ENCODE measurements at regions not wholly inside any gene's neighbourhood (a gene's known extent, or its start where the extent isn't known, plus 50 kb on each side); places are given as distances from the start of the nearest gene placed in this dataset.
"Not testable (repeated sequence)": the region's sequence is repeated elsewhere in the genome, so short reads cannot be mapped to it uniquely, and the experiment has no call there.

- WGBS, 3 donors = 93 to 94% (median 94%) methylated on average over 10 of the region's 10 CpGs
- H3K27ac ChIP-seq (ENCODE audit: low read depth, low read length) = not testable (repeated sequence)
Observed at GRCh38 chr7:101679653-101680173, 50.6 kb upstream of the MYL10 start.

- WGBS, 3 donors = 76 to 81% (median 78%) methylated on average over 21 to 22 of the region's 22 CpGs
- no peak overlapping the region for H3K27ac ChIP-seq (ENCODE audit: low read depth, low read length)
Observed at GRCh38 chr7:101680406-101681145, 51.5 kb upstream of the MYL10 start.

DNA sequence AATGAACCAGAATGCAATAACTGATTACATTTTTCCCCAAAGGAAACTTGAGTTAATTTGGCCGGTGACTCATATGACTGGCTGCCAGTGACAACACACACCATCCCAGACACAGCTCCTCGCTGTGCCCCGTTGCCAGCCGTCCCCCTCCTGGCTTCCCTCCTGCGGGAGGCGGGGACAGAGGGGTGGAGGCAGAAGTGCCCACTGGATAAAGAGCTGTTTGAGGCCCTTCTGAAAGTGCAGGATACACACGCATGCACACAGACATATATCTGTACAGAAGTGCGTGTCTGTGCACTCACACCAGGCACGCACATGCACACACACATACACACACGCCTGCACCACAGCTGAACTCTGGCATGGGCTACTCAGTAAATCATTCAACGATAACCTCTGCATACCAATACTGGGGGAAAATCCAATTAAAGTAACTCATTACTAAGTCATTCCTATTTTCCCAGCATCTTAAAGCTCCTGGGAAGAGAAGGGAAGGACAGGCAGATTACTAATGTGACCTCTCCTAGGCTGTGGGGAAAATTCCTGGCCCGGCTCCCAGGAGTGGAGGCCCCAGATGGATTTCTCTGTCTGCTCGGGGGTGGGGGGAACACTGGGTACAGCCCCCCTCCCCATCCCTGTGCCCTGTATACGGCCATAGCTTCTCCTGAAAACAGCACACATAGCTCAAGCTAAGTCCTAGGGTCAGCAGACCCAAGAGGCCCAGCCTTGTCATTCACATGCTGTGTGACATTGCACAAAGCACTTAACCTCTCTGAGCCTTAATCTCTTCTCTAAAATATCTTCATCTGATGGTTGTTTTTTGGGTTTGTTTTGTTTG is 52.3 kb upstream of the MYL10 start:
- WGBS, 3 donors = 27 to 39% (median 32%) methylated on average over 14 of the region's 14 CpGs

GRCh38 chr7:101684983-101685330 is 55.9 kb upstream of the MYL10 start:
- no peak overlapping the region for H3K27ac ChIP-seq (ENCODE audit: low read depth, low read length)
- WGBS, 3 donors = 63 to 72% (median 66%) methylated on average over 5 of the region's 5 CpGs

More for the DNA sequence above, 52.3 kb upstream of the MYL10 start:
- H3K27ac ChIP-seq (ENCODE audit: low read depth, low read length) = no peak overlapping the region

GRCh38 chr7:101686030-101686429 is 56.9 kb upstream of the MYL10 start:
- H3K27ac ChIP-seq (ENCODE audit: low read depth, low read length) = no peak overlapping the region
- 78 to 83% (median 81%) methylated on average over 9 of the region's 9 CpGs for WGBS, 3 donors

- H3K27ac ChIP-seq (ENCODE audit: low read depth, low read length) = no peak overlapping the region
- WGBS, 3 donors = 56 to 71% (median 69%) methylated on average over 5 of the region's 5 CpGs
Observed at GRCh38 chr7:101687081-101687480, 58.0 kb upstream of the MYL10 start.

DNA sequence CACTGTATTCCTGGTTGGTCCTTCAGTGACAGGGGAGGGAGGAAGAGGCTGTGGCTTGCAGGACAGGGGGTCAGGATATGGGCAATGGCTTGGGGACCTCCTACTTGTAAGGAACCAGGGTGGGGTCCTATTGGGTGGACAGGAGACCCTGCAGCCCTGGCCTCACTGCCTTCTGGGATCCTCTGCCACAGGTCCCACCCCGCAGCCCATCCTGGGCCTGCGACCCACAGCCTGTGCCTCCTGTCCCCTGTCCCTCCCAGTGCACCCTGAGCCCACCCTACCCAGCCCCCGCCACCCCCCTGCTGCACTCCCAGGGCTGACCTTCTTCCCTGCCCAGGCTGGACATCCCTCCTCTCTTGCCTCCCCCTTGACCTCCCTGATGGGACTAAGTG is 58.7 kb upstream of the MYL10 start:
- 64 to 74% (median 70%) methylated on average over 3 of the region's 3 CpGs for WGBS, 3 donors
- H3K27ac ChIP-seq (ENCODE audit: low read depth, low read length) = no peak overlapping the region

- 4 to 5% (median 5%) methylated on average over 38 to 43 of the region's 43 CpGs for WGBS, 3 donors
- no peak overlapping the region for H3K27ac ChIP-seq (ENCODE audit: low read depth, low read length)
Observed at GRCh38 chr7:101688183-101688831, 59.2 kb upstream of the MYL10 start.

DNA sequence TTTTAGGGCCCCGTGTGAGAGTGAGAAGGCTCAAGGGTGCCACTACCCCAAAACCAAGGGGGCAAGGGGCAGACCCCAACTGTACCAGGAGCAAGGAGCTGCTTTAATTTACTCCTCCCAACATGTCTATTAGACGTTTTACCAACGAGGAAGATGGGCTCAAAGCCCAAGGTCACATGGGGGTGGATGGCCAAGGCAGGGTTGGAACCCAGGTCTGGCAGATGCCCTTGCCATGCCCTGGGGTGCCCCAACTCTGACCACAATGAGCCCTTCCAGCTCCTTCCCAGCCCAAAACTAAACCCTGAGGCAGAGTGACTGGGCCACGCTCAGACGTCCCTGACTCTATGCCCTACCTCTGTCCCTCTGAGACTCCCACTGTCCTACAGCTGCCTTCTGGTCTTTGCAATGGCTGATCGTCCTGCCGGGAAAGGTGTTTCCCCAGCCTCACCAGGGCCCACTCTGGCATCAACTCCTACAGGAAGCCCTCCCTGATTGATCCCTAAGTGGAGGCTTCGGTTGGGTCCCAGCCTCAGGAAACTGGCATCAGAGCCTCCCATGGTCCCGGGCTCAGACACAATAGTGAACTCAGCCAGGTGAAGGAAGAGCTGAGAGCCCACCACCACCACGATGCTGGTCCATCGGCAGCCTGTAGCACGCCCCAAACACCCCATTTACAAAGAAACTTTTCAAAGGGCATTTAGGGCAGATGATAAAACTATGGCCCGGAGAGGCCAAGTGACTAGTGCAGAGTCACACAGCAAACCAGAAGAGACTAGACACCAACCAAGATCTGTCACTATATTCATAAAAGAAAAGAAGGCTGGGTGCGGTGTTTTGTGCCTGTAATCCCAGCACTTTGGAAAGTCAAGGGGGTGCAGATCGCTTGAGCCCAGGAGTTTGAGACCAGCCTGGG is 60.2 kb upstream of the MYL10 start:
- 66 to 70% (median 67%) methylated on average over 15 of the region's 15 CpGs for WGBS, 3 donors
- H3K27ac ChIP-seq (ENCODE audit: low read depth, low read length) = no peak overlapping the region

- 80 to 90% (median 87%) methylated on average over 6 of the region's 6 CpGs for WGBS, 3 donors
- H3K27ac ChIP-seq (ENCODE audit: low read depth, low read length) = no peak overlapping the region
Observed at GRCh38 chr7:101690061-101690460, 61.0 kb upstream of the MYL10 start.

GRCh38 chr7:101691822-101692384 is 62.8 kb upstream of the MYL10 start:
- 32 to 39% (median 38%) methylated on average over 12 of the region's 12 CpGs for WGBS, 3 donors
- no peak overlapping the region for H3K27ac ChIP-seq (ENCODE audit: low read depth, low read length)

DNA sequence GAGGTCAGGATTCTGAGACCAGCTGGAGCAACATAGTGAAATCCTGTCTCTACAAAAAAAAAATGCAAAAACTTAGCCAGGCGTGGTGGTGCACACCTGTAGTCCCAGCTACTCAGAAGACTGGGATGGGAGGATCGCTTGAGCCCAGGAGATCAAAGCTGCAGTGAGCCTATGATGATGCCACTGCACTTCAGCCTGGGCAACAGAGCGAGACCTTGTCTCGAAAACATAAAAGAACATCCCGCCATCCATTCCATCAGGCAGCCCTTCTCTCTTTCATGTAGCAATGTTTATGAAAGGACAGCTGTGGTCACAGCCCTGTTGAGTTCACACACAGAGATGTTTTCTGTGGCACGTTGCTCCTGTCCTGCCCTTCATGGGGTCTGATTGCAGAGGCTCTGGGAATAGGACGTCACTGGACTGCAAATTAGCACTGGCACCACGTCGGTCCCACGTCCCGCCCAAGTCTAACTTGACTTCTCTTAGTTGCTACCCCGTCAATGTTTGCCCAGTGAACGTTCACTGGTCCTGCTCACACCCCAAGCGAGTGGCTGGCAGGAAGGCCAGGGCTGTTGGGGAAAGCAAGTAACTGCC is 64.5 kb upstream of the MYL10 start:
- WGBS, 3 donors = 80 to 91% (median 90%) methylated on average over 14 of the region's 14 CpGs
- H3K27ac ChIP-seq (ENCODE audit: low read depth, low read length) = no peak overlapping the region

DNA sequence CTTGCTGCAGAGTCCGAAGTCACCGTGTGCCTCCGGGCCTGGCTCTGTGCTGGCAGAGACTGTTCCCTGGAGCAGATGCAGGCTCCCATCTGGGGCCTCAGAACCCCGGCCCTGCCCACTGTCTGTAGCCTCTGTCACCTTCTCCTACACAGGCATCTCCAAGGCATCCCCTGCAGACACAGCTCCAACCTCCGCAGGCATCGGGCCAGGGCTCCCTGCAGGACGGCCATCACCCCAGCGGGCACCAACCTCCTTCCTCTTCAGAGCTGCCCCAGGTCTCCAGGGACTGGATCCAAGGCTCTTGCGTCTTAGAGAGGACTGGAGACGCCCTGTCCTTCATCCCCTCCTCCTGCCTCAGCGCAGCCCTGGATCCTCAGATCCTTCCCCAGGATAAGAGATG is 69.9 kb upstream of the MYL10 start:
- H3K27ac ChIP-seq (ENCODE audit: low read depth, low read length) = no peak overlapping the region
- WGBS, 3 donors = 74 to 86% (median 78%) methylated on average over 10 to 11 of the region's 11 CpGs

GRCh38 chr7:101699399-101699798 is 70.3 kb upstream of the MYL10 start:
- H3K27ac ChIP-seq (ENCODE audit: low read depth, low read length) = no peak overlapping the region
- 76 to 89% (median 87%) methylated on average over 3 of the region's 3 CpGs for WGBS, 3 donors

DNA sequence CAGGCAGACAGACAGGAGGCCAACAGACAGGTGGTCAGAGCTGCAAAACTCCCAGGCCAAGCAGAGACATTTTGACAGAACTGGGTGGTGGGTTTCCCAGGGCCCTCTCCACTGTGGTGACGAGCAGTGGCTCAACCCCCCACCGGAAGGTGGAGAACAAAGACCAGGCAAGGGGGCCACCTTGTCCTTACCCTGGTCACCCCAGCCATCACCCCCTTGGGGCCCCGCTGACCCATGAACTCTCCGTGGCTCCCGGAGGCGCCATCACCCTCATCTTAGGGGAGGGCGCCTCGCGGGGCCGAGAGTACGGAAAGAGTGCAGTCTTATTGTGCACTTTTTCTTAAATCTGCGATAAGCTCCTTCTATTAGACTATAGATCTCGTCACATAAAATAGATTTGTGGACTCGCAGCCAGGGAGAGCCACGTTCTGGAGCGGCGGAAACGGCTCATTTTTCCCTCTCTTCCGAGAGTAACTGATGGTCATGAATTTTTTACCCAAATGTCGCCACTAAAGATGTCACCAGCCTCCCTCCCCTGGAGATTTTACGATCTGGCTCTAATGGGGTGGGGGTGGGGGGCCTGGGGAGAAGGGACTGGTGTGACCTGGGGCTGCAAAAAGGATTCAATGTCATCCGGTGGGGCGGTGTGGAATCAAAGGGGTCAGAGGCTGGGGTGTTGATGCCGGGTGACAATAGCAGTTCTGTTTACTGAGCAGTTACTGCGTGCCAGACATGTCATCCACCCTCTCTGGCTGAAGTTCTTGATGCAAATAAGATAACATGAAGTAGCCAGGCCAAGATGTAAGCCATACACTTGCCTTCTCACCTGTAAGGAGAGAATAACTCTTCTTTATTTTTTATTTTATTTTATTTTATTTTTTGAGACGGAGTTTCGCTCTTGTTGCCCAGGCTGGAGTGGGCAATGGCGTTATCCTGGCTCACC is 71.1 kb upstream of the MYL10 start:
- WGBS, 3 donors = 59 to 77% (median 64%) methylated on average over 28 of the region's 28 CpGs
- no peak overlapping the region for H3K27ac ChIP-seq (ENCODE audit: low read depth, low read length)

DNA sequence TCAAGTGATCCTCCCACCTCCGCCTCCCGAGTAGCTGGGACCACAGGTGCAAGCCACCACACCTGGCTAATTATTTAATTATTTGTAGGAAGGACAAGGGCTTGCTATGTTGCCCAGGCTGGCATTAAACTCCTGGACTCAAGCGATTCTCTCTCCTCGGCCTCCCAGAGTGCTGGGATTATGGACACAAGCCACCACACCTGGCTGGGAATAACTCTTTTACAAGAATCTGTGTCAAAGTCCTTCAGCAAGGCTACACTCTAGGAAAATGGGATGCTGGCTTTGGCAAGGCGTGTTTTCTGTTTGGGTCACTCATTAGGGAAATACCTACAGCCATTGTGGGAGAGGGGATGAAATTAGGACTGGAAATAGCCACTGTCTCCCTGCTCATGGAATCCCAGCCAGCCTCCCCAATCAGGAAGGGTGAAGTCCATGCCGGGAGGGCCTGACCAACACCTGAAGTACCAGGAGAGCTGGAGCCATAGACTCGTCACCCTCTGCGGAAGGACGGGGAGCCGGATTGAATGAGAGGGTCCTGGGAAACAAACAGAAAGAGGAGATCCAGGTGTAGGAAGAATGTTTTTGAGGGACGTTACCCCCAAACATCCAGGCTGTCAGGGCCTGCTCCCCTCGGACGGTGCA is 72.2 kb upstream of the MYL10 start:
- no peak overlapping the region for H3K27ac ChIP-seq (ENCODE audit: low read depth, low read length)
- WGBS, 3 donors = 86 to 92% (median 87%) methylated on average over 13 of the region's 13 CpGs

Data from adipose tissue (tissue), 3 donors.